Liver (tissue), 8 donors: ENCODE measurements at regions not wholly inside any gene's neighbourhood (a gene's known extent, or its start where the extent isn't known, plus 50 kb on each side); places are given as distances from the start of the nearest gene placed in this dataset.

ENCODE experiments used
- DNase-seq: peaks from one replicate; pipeline ENCODE4 v3.0.0-alpha.2; 2017; ENCODE audit warnings: low spot score
- H3K27ac ChIP-seq, 2 donors: one replicate each; pipeline ENCODE4 v1.7.0; 2013; ENCODE audit warnings: inconsistent platforms in 2 of 2, low read length in 2 of 2, control low read depth in 1 of 2, low read depth in 1 of 2, mild to moderate bottlenecking in 1 of 2
- H3K27me3 ChIP-seq, 4 donors: one replicate each; pipeline versions ENCODE4 v1.6.1 to v1.7.0; 2013; ENCODE audit warnings: low read length in 3 of 4, inconsistent platforms in 1 of 4, mild to moderate bottlenecking in 1 of 4, moderate library complexity in 1 of 4; ENCODE audit not compliant: control insufficient read depth in 4 of 4, insufficient read depth in 4 of 4
- H3K36me3 ChIP-seq, 4 donors: one replicate each; pipeline versions ENCODE4 v1.6.1 to v1.7.0; 2013; ENCODE audit warnings: low read length in 3 of 4, mild to moderate bottlenecking in 3 of 4, low read depth in 1 of 4, moderate library complexity in 1 of 4; ENCODE audit not compliant: control insufficient read depth in 4 of 4, insufficient read depth in 3 of 4
- H3K4me1 ChIP-seq, 4 donors: one replicate each; pipeline versions ENCODE4 v1.6.1 to v1.7.0; 2013; ENCODE audit warnings: low read length in 3 of 4, mild to moderate bottlenecking in 3 of 4, moderate library complexity in 1 of 4; ENCODE audit not compliant: control insufficient read depth in 4 of 4, insufficient read depth in 4 of 4
- H3K4me3 ChIP-seq, 3 donors: one replicate each; pipeline versions ENCODE4 v1.6.1 to v1.7.0; 2013; ENCODE audit warnings: low read length in 3 of 3, control low read depth in 1 of 3, low read depth in 1 of 3, mild to moderate bottlenecking in 1 of 3
- H3K9ac ChIP-seq, 2 donors: one replicate each; pipeline ENCODE4 v1.7.0; 2013; ENCODE audit warnings: low read length in 2 of 2, mild to moderate bottlenecking in 2 of 2, moderate library complexity in 2 of 2, control low read depth in 1 of 2, low read depth in 1 of 2
- H3K9me3 ChIP-seq, 4 donors: one replicate each; pipeline versions ENCODE4 v1.6.1 to v1.7.0; 2013; ENCODE audit warnings: low read length in 3 of 4; ENCODE audit not compliant: control insufficient read depth in 4 of 4
- ATF3 ChIP-seq: IDR thresholded peaks from 2 replicates; pipeline ENCODE4 v1.6.1; 2016; ENCODE audit warnings: antibody characterized with exemption
- CTCF ChIP-seq: fragments of 150-350 bp; IDR thresholded peaks from 2 replicates; pipeline ENCODE4 v1.5.1; 2017; ENCODE audit warnings: improper control_type of control experiment, low read depth, low read length; ENCODE audit not compliant: missing input control
- EGR1 ChIP-seq, 2 donors: IDR thresholded peaks; 2 replicates each; pipeline ENCODE4 v1.6.1; 2016 to 2018; ENCODE audit warnings: antibody characterized with exemption in 2 of 2, low read depth in 2 of 2
- FOXA1 ChIP-seq: IDR thresholded peaks from 2 replicates; pipeline ENCODE4 v1.6.1; 2016; ENCODE audit warnings: antibody characterized with exemption
- FOXA2 ChIP-seq: IDR thresholded peaks from 2 replicates; pipeline ENCODE4 v1.6.1; 2016; ENCODE audit warnings: antibody characterized with exemption
- GABPA ChIP-seq, 2 donors: IDR thresholded peaks in 1 of 2; conservative IDR thresholded peaks in 1 of 2; 2 replicates each; pipeline ENCODE4 v1.6.1; 2016; ENCODE audit warnings: antibody characterized with exemption in 2 of 2, mild to moderate bottlenecking in 1 of 2, moderate library complexity in 1 of 2
- HNF4A ChIP-seq, 2 donors: conservative IDR thresholded peaks; 2 replicates each; pipeline ENCODE4 v1.6.1; 2016; ENCODE audit warnings: antibody characterized with exemption in 2 of 2, mild to moderate bottlenecking in 2 of 2
- HNF4G ChIP-seq: IDR thresholded peaks from 2 replicates; pipeline ENCODE4 v1.6.1; 2016; ENCODE audit warnings: antibody characterized with exemption
- JUND ChIP-seq, 2 donors: IDR thresholded peaks; 2 replicates each; pipeline ENCODE4 v1.6.1; 2016; ENCODE audit warnings: antibody characterized with exemption in 2 of 2
- MAX ChIP-seq: IDR thresholded peaks from 2 replicates; pipeline ENCODE4 v1.6.1; 2016; ENCODE audit warnings: antibody characterized with exemption
- NR2F2 ChIP-seq: IDR thresholded peaks from 2 replicates; pipeline ENCODE4 v1.6.1; 2016; ENCODE audit warnings: antibody characterized with exemption
- RAD21 ChIP-seq, 2 donors: IDR thresholded peaks; 2 replicates each; pipeline ENCODE4 v1.6.1; 2016; ENCODE audit warnings: antibody characterized with exemption in 2 of 2, mild to moderate bottlenecking in 2 of 2
- REST ChIP-seq: IDR thresholded peaks from 2 replicates; pipeline ENCODE4 v1.6.1; 2016; ENCODE audit warnings: antibody characterized with exemption, mild to moderate bottlenecking
- RXRA ChIP-seq, 2 donors: IDR thresholded peaks; 2 replicates each; pipeline ENCODE4 v1.6.1; 2017 to 2018; ENCODE audit warnings: antibody characterized with exemption in 2 of 2, mild to moderate bottlenecking in 1 of 2
- SP1 ChIP-seq: IDR thresholded peaks from 2 replicates; pipeline ENCODE4 v1.6.1; 2018; ENCODE audit warnings: antibody characterized with exemption, mild to moderate bottlenecking
- TAF1 ChIP-seq: conservative IDR thresholded peaks from 2 replicates; pipeline ENCODE4 v1.6.1; 2016; ENCODE audit warnings: antibody characterized with exemption, mild to moderate bottlenecking
- YY1 ChIP-seq: IDR thresholded peaks from 2 replicates; pipeline ENCODE4 v1.6.1; 2016; ENCODE audit warnings: antibody characterized with exemption, mild to moderate bottlenecking
- ZBTB33 ChIP-seq: IDR thresholded peaks from 2 replicates; pipeline ENCODE4 v1.6.1; 2016; ENCODE audit warnings: antibody characterized with exemption
- WGBS: extraction: QIAGEN DNeasy Blood & Tissue Kit; methylation state at CpG from one replicate; pipeline ENCODE4 v1.1.7; 2013; 5-methylcytosine and 5-hydroxymethylcytosine counted together
- donor health status: healthy.
- donor health status: healthy.
- donor health status: healthy.
- donor health status: healthy.
- donor health status: healthy.

- Histone ChIP-seq H3K36me3 (no peaks in the 10 kb centered on the region), H3K27me3 (no peaks in the 10 kb centered on the region), H3K4me3 (no peak overlapping the region), H3K27ac (no peak overlapping the region), H3K9ac (no peak overlapping the region), H3K9me3 (no peaks in the 10 kb centered on the region), H3K4me1 (peaks cover 0 to 12% (median 0%) of the 10 kb centered on the region in 4 donors)
- WGBS, result 82% methylated on average over 6 of the region's 6 CpGs
- TF ChIP-seq ZBTB33 (no peak), NR2F2 (peak; percentile 10)
- no peak for DNase-seq
Measured at GRCh38 chr12:92224685-92225331, 79.2 kb upstream of the BTG1 start.

- Histone ChIP-seq H3K4me3 (no peak overlapping the region), H3K4me1 (peaks cover 0 to 12% (median 0%) of the 10 kb centered on the region in 4 donors), H3K9ac (no peak overlapping the region), H3K36me3 (no peaks in the 10 kb centered on the region), H3K27ac (no peak overlapping the region), H3K9me3 (no peaks in the 10 kb centered on the region), H3K27me3 (no peaks in the 10 kb centered on the region)
- 95% methylated on average over 1 of the region's 1 CpG for WGBS
- TF ChIP-seq SP1 (no peak), GABPA (IDR thresholded peaks at IDR 0.05 in 1 of 2, conservative IDR thresholded peaks at IDR 0.05 in 1 of 2) (no peak), RXRA (IDR thresholded peaks at IDR 0.05) (no peak), NR2F2 (no peak), RAD21 (IDR thresholded peaks at IDR 0.05) (no peak), FOXA2 (no peak), ATF3 (no peak), TAF1 (no peak), REST (no peak), ZBTB33 (no peak), YY1 (no peak), HNF4A (conservative IDR thresholded peaks at IDR 0.05) (no peak), HNF4G (no peak), FOXA1 (no peak), CTCF (no peak), JUND (IDR thresholded peaks at IDR 0.05) (no peak), EGR1 (IDR thresholded peaks at IDR 0.05; ENCODE audit: low read depth in 2 of 2) (no peak), MAX (no peak)
- DNase-seq, result no peak
Measured at GRCh38 chr12:92223481-92223880, 77.8 kb upstream of the BTG1 start.
